PC-9 (cell line): ENCODE measurements at regions not wholly inside any gene's neighbourhood (a gene's known extent, or its start where the extent isn't known, plus 50 kb on each side); places are given as distances from the start of the nearest gene placed in this dataset.

Experiments
- EZH2 ChIP-seq: fragments of 200-600 bp; sonication (generic); IDR thresholded peaks from 2 replicates; pipeline ENCODE4 v1.8.0; 2017; ENCODE audit warnings: antibody characterized with exemption, low read depth
- TF ChIP-seq, protein P1 (sequence below): fragments of 200-600 bp; sonication (generic); conservative IDR thresholded peaks from 2 replicates; pipeline ENCODE4 v1.6.1; 2017; ENCODE audit warnings: mixed run types, antibody characterized with exemption, mild to moderate bottlenecking, moderate library complexity

- TF ChIP-seq, protein P1, sequence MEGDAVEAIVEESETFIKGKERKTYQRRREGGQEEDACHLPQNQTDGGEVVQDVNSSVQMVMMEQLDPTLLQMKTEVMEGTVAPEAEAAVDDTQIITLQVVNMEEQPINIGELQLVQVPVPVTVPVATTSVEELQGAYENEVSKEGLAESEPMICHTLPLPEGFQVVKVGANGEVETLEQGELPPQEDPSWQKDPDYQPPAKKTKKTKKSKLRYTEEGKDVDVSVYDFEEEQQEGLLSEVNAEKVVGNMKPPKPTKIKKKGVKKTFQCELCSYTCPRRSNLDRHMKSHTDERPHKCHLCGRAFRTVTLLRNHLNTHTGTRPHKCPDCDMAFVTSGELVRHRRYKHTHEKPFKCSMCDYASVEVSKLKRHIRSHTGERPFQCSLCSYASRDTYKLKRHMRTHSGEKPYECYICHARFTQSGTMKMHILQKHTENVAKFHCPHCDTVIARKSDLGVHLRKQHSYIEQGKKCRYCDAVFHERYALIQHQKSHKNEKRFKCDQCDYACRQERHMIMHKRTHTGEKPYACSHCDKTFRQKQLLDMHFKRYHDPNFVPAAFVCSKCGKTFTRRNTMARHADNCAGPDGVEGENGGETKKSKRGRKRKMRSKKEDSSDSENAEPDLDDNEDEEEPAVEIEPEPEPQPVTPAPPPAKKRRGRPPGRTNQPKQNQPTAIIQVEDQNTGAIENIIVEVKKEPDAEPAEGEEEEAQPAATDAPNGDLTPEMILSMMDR, result no peak
- no peak for TF ChIP-seq EZH2
These were observed 488.6 kb upstream of the TRPC7 start for GRCh38 chr5:136853971-136854370.
